ENCODE measurements at regions not wholly inside any gene's neighbourhood (a gene's known extent, or its start where the extent isn't known, plus 50 kb on each side); places are given as distances from the start of the nearest gene placed in this dataset.
A peak's percentile ranks its signal among the peaks of the same experiment; 100 is the strongest.

DNA sequence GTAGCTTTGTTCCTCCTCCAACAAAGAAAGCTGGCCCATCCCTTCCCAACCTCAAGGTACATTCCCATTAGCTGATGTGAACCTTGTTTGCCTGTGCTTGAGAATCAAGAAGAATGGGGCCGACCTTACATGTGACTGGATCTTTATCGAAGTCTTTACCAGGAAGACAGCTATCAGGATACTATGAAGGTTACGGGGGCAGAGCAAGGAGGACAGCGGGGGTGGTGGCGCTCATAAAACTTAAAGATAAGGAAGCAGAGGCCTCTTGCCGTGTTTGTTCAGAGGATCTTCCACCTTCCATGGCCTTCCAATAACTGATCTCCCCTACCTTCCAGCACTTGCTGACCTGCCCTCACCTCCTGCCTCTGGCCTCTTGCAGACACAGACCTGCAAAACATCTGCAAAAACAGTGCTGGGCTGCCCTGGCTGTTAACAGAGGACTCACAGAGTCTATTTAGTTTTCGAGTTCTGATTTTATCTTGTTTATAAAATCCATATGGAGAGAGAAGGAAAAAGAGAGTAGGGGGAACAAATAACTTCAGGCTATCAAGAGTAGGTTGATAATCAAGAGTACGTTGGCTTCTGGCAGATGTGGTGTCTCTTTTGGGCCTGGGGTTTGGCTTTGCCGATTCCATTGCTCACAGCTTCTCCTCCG lies 198.0 kb downstream of the HUNK start:
- peak in 1 of 4 experiments; percentile 13 for DNase-seq (ENCODE audit: extremely low read depth in 1 of 4, low spot score in 3 of 4)
- CTCF ChIA-PET (ENCODE audit: low intra/inter-chr PET ratio) = interaction anchor here (0.6 kb wide), 1 partner anchor 60 kb away, joined by 3 read pairs; no protein-coding TSS in a partner anchor
- Histone ChIP-seq H3K4me1 (replicated peaks in 1 of 2; ENCODE audit: control insufficient read depth in 2 of 2, insufficient read depth in 2 of 2, low read length in 2 of 2) (peaks cover 3 to 14% of the 10 kb centered on the region in 2 experiments; a peak in 3 of 5 replicates), H3K9me1 (ENCODE audit: control insufficient read depth, insufficient read depth, low read length) (no peaks in the 10 kb centered on the region), H2AFZ (ENCODE audit: low read depth, low read length) (0 out of 2 replicates have a peak overlapping the region, but pooled peaks have one; percentile 22), H4K20me1 (replicated peaks; ENCODE audit: control insufficient read depth, insufficient read depth, low read length) (no peaks in the 10 kb centered on the region), H3K4me2 (ENCODE audit: insufficient read depth, low read length) (peak overlapping the region; percentile 23), H3K9me3 (replicated peaks; ENCODE audit: control insufficient read depth, insufficient read depth, low read depth, low read length) (no peaks in the 10 kb centered on the region), H3K79me2 (ENCODE audit: control insufficient read depth, insufficient read depth, low read length) (no peaks in the 10 kb centered on the region), H3K36me3 (ENCODE audit: control insufficient read depth, insufficient read depth, low read length) (no peaks in the 10 kb centered on the region), H3K4me3 (no peak overlapping the region), H3K27ac (ENCODE audit: extremely low read depth, low read depth, low read length) (no peak overlapping the region), H3K27me3 (ENCODE audit: control insufficient read depth in 2 of 2, insufficient read depth in 2 of 2, low read length in 2 of 2) (peaks cover 10 to 28% of the 10 kb centered on the region in 2 experiments), H3K9ac (ENCODE audit: insufficient read depth in 1 of 2, low read depth in 2 of 2, low read length in 2 of 2) (no peak overlapping the region)
- in situ Hi-C loops (cut with MboI) = no loop called here
- BruUV-seq (replicated peaks) = no TSS peak
- FAIRE-seq = no peak
- peak; percentile 47 for ATAC-seq
- POLR2A ChIA-PET = interaction anchor here (1.8 kb wide), 1 partner anchor 9 kb away, joined by 3 read pairs; no protein-coding TSS in a partner anchor
- intact Hi-C loops (cut with micrococcal nuclease) = no loop called here
- WGBS (ENCODE audit: insufficient coverage, low coverage, missing lambda C conversion rate) = 3% methylated on average over 10 of the region's 10 CpGs
- TF ChIP-seq L3MBTL2 (IDR thresholded peaks at IDR 0.05) (peak; percentile 39; the same call in 1 of the 2 replicates), MTA2 (IDR thresholded peaks at IDR 0.05; ENCODE audit: low read depth) (no peak), ZNF197 (CRISPR knock-in tag; IDR thresholded peaks at IDR 0.05; ENCODE audit: low read depth) (0 out of 2 replicates have a peak, but pooled peaks have one; percentile 9), ESRRA (IDR thresholded peaks at IDR 0.05; ENCODE audit: borderline replicate concordance, low read depth) (peak; percentile 43; the same call in 1 of the 2 replicates), RNF2 (IDR thresholded peaks at IDR 0.05) (peak; percentile 45; the same call in 1 of the 2 replicates), FOXA3 (CRISPR knock-in tag; conservative IDR thresholded peaks at IDR 0.05 in 1 of 2, IDR thresholded peaks at IDR 0.05 in 1 of 2) (peak in 1 of 2 experiments; percentile 32; a peak in 1 of 4 replicates), RCOR1 (IDR thresholded peaks at IDR 0.05; ENCODE audit: borderline replicate concordance in 1 of 2, low read depth in 2 of 2, low read length in 2 of 2) (peak in 1 of 2 experiments; percentile 40; a peak in 1 of 4 replicates), E2F3 (CRISPR knock-in tag; IDR thresholded peaks at IDR 0.05) (0 out of 2 replicates have a peak, but pooled peaks have one; percentile 5), JUND (IDR thresholded peaks at IDR 0.05; ENCODE audit: borderline replicate concordance, low read depth, low read length) (no peak), JUND (tag; IDR thresholded peaks at IDR 0.05; ENCODE audit: borderline replicate concordance, low read depth, low read length) (peak; percentile 45; the same call in 1 of the 3 replicates), EGR1 (conservative IDR thresholded peaks at IDR 0.05) (peak; percentile 58), FOXK2 (conservative IDR thresholded peaks at IDR 0.05 in 1 of 2, IDR thresholded peaks at IDR 0.05 in 1 of 2; ENCODE audit: low read depth in 2 of 2) (no peak), ELF1 (tag; IDR thresholded peaks at IDR 0.05) (0 out of 2 replicates have a peak, but pooled peaks have one; percentile 17)
- TF ChIP-seq, protein P1, sequence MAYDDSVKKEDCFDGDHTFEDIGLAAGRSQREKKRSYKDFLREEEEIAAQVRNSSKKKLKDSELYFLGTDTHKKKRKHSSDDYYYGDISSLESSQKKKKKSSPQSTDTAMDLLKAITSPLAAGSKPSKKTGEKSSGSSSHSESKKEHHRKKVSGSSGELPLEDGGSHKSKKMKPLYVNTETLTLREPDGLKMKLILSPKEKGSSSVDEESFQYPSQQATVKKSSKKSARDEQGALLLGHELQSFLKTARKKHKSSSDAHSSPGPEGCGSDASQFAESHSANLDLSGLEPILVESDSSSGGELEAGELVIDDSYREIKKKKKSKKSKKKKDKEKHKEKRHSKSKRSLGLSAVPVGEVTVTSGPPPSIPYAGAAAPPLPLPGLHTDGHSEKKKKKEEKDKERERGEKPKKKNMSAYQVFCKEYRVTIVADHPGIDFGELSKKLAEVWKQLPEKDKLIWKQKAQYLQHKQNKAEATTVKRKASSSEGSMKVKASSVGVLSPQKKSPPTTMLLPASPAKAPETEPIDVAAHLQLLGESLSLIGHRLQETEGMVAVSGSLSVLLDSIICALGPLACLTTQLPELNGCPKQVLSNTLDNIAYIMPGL (CRISPR knock-in tag; IDR thresholded peaks at IDR 0.05) = no peak
- TF ChIP-seq, protein P2, sequence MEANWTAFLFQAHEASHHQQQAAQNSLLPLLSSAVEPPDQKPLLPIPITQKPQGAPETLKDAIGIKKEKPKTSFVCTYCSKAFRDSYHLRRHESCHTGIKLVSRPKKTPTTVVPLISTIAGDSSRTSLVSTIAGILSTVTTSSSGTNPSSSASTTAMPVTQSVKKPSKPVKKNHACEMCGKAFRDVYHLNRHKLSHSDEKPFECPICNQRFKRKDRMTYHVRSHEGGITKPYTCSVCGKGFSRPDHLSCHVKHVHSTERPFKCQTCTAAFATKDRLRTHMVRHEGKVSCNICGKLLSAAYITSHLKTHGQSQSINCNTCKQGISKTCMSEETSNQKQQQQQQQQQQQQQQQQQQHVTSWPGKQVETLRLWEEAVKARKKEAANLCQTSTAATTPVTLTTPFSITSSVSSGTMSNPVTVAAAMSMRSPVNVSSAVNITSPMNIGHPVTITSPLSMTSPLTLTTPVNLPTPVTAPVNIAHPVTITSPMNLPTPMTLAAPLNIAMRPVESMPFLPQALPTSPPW (CRISPR knock-in tag; IDR thresholded peaks at IDR 0.05) = 0 out of 2 replicates have a peak, but pooled peaks have one; percentile 33
